Pancreas (tissue), 10 donors: ENCODE measurements at regions not wholly inside any gene's neighbourhood (a gene's known extent, or its start where the extent isn't known, plus 50 kb on each side); places are given as distances from the start of the nearest gene placed in this dataset.
"Not testable (repeated sequence)": the region's sequence is repeated elsewhere in the genome, so short reads cannot be mapped to it uniquely, and the experiment has no call there.

Experiments
- ATAC-seq, 4 donors: fragments of 200-7000 bp; cut with Tn5 transposase; one replicate each; pipeline versions ENCODE4 v1.8.0 to v1.9.1; 2020; ENCODE audit warnings: mild to moderate bottlenecking in 4 of 4, moderate library complexity in 4 of 4
- DNase-seq, 6 donors: peaks; one replicate each; pipeline ENCODE4 v3.0.0-alpha.2; 2020
- FAIRE-seq: peaks from 2 replicates; lab custom pipeline; 2012; peaks lifted over from hg19 to GRCh38; lab: Jason Lieb, UNC
- H3K27ac ChIP-seq, 4 donors: fragments of 200-600 bp; sonication (generic); 1 replicate in 3 of 4; 2 replicates in 1 of 4; pipeline versions ENCODE4 v1.5.0 to v1.8.0; 2020
- H3K27me3 ChIP-seq, 4 donors: fragments of 200-600 bp; one replicate each; pipeline ENCODE4 v1.8.0; 2021
- H3K36me3 ChIP-seq, 3 donors: fragments of 200-600 bp; sonication (generic) in 1 of 3; one replicate each; pipeline versions ENCODE4 v1.5.0 to v1.8.0; 2020 to 2021
- H3K4me1 ChIP-seq, 3 donors: fragments of 200-600 bp; one replicate each; pipeline ENCODE4 v1.8.0; 2021
- H3K4me3 ChIP-seq, 4 donors: fragments of 200-600 bp; sonication (generic) in 2 of 4; one replicate each; pipeline versions ENCODE4 v1.5.0 to v1.8.0; 2020 to 2021
- H3K9me3 ChIP-seq, 4 donors: fragments of 200-600 bp; one replicate each; pipeline ENCODE4 v1.8.0; 2021
- WGBS, 2 donors: extraction: QIAGEN DNeasy Blood & Tissue Kit; methylation state at CpG; one replicate each; pipeline ENCODE4 v1.1.7; 2013; 5-methylcytosine and 5-hydroxymethylcytosine counted together
- intact Hi-C, 3 donors: fragments of 100-400 bp; cut with DNase I; formaldehyde crosslinking; loops; one replicate each; pipeline versions ENCODE4 v1.11.1 to v1.14.2; 2022
- TF ChIP-seq, protein P1 (sequence below), 4 donors: fragments of 200-600 bp; sonication (generic) in 3 of 4; IDR thresholded peaks; one replicate each; pipeline versions ENCODE4 v1.5.0 to v1.8.0; 2021; ENCODE audit warnings: antibody characterized with exemption in 4 of 4
- donor health status: healthy with polysubstance abuse.
- donor health status: DM: no; HTN: no; CAD: no; lungs with moderate emphysema.
- donor health status: DM: no; HTN: no; CAD: no.
- donor health status: control.
- donor health status: control.
- donor health status: Bipolar disorder and iron deficiency.
- donor health status: DM: yes; HTN: yes; CAD: no.
- donor health status: DM: no; HTN: no; CAD: no.
- donor health status: DM: no; HTN: no; CAD: no.
- donor health status: DM: yes; HTN: yes; CAD: no.

DNA sequence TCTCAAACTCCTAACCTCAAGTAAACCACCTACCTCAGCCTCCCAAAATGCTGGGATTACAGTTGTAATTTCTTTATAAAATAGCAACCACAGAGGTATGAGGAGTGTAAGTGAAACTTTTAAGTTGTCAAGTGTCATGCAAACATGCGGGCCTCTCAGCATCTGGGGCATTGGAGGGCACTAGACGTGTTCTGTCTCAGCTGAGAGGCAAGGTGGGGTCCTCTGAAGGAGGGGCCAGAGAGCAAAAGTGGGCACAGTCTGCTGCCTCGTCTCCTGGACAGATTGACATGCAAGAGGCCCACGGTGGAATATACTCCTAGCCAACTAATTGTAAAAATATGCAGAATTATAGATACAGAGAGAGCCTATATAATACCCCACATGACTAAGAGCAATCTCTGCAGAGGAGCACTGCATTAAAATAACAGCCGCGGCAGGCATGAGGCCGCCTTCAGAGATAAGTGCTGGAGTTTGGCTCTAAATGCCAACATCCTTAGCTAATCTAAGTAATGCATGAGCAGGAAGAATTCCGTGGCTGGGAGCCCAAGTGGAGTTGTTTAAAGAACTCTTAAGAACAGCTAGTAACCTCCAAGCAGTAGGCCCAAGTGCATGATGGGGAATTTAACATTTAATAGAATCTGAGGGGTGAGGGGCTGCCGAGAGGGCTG is 87.8 kb upstream of the RNU6-1 start:
- Histone ChIP-seq H3K4me3 (no peak overlapping the region), H3K36me3 (no peaks in the 10 kb centered on the region), H3K4me1 (peaks cover 0 to 12% (median 6%) of the 10 kb centered on the region in 3 donors), H3K27ac (no peak overlapping the region), H3K27me3 (no peaks in the 10 kb centered on the region), H3K9me3 (no peaks in the 10 kb centered on the region)
- DNase-seq (peak in 2 of 6 donors; percentile 34 to 58), ATAC-seq (peak; percentile 54 to 82 (median 63)), FAIRE-seq (no peak)
- TF ChIP-seq, protein P1, sequence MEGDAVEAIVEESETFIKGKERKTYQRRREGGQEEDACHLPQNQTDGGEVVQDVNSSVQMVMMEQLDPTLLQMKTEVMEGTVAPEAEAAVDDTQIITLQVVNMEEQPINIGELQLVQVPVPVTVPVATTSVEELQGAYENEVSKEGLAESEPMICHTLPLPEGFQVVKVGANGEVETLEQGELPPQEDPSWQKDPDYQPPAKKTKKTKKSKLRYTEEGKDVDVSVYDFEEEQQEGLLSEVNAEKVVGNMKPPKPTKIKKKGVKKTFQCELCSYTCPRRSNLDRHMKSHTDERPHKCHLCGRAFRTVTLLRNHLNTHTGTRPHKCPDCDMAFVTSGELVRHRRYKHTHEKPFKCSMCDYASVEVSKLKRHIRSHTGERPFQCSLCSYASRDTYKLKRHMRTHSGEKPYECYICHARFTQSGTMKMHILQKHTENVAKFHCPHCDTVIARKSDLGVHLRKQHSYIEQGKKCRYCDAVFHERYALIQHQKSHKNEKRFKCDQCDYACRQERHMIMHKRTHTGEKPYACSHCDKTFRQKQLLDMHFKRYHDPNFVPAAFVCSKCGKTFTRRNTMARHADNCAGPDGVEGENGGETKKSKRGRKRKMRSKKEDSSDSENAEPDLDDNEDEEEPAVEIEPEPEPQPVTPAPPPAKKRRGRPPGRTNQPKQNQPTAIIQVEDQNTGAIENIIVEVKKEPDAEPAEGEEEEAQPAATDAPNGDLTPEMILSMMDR (IDR thresholded peaks at IDR 0.05): no peak
- intact Hi-C loops: no loop called here
- WGBS, 2 donors: 26 to 35% methylated on average over 9 of the region's 9 CpGs

DNA sequence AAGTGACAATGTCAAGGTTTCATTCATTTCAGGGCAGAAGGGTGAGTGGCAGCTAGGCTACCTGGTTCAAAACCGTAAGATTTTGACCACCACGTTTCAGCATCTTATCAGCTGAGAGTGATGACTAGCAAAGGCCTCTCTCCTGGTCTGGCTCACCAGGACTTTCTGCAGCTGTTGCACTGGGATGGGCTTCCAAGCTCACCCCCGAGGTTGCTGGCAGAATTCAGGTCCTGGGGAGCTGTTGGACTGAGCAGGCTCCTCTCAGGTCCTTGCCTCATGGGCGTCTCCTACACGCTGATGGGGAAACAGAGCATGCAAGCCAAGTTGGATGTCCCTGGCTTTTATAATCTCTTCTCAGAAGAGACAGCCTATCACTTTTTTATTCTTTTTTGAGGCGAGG is 88.8 kb upstream of the RNU6-1 start:
- intact Hi-C loops: no loop called here
- ATAC-seq (no peak), FAIRE-seq (no peak), DNase-seq (no peak)
- no peaks in the 10 kb centered on the region for H3K27me3 ChIP-seq
- no peak overlapping the region for H3K4me3 ChIP-seq
- WGBS, 2 donors: 68 to 88% methylated on average over 6 of the region's 6 CpGs
- H3K9me3 ChIP-seq: no peaks in the 10 kb centered on the region
- H3K36me3 ChIP-seq: no peaks in the 10 kb centered on the region
- peaks cover 0 to 12% (median 6%) of the 10 kb centered on the region in 3 donors for H3K4me1 ChIP-seq
- TF ChIP-seq, protein P1 (IDR thresholded peaks at IDR 0.05): no peak
- H3K27ac ChIP-seq: no peak overlapping the region

DNA sequence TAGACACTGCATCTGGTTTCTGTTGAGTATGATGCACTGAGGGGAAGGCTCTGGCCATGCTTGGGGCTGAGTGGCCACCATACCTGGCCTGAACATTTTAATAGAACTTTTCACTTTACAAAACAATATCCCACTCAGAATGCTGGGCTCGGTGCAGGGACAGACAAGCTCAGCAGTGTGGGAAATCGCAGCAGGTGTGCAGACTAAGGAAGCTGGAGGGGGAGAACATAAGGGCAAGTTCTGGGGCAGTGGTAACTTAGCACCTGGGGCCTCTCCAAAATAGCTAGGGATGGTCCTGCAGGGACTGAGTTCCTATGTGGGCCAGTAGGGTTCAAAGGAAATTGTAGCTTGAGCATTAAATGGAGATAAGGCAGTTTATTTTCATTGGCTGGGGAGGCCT is 90.9 kb upstream of the RNU6-1 start:
- 39 to 42% methylated on average over 2 of the region's 2 CpGs for WGBS, 2 donors
- H3K9me3 ChIP-seq: no peaks in the 10 kb centered on the region
- no peak overlapping the region for H3K27ac ChIP-seq
- TF ChIP-seq, protein P1 (IDR thresholded peaks at IDR 0.05): no peak
- H3K27me3 ChIP-seq: no peaks in the 10 kb centered on the region
- DNase-seq: peak in 1 of 6 donors; percentile 36
- H3K4me1 ChIP-seq: peaks cover 0 to 12% (median 6%) of the 10 kb centered on the region in 3 donors
- no peak for FAIRE-seq
- no peak overlapping the region for H3K4me3 ChIP-seq
- intact Hi-C loops: no loop called here
- no peaks in the 10 kb centered on the region for H3K36me3 ChIP-seq
- peak in 3 of 4 donors; percentile 28 to 77 (median 61) for ATAC-seq

DNA sequence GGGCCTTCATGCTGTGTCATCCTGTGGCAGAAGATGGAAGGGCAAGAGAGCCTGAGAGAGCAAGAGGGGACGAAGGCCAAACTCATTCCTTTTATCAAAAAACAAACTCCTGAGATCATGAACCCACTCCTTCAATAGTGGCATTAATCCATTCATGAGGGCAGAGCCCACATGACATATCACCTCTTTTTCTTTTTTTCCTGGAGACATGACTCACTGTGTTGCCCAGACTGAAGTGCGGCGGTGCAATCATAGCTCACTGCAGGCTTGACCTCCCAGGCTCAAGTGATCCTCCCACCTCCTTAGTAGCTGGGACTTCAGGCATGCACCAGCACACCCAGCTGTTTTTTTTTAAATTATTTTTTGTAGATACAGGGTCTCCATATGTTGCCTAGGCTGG is 92.0 kb upstream of the RNU6-1 start:
- Histone ChIP-seq H3K27me3 (no peaks in the 10 kb centered on the region), H3K27ac (no peak overlapping the region), H3K9me3 (no peaks in the 10 kb centered on the region), H3K36me3 (no peaks in the 10 kb centered on the region), H3K4me1 (peaks cover 0 to 12% (median 6%) of the 10 kb centered on the region in 3 donors), H3K4me3 (no peak overlapping the region)
- FAIRE-seq (no peak), ATAC-seq (peak in 1 of 4 donors; percentile 10), DNase-seq (no peak)
- TF ChIP-seq, protein P1 (IDR thresholded peaks at IDR 0.05): no peak
- 84 to 89% methylated on average over 3 of the region's 3 CpGs for WGBS, 2 donors
- intact Hi-C loops: no loop called here

DNA sequence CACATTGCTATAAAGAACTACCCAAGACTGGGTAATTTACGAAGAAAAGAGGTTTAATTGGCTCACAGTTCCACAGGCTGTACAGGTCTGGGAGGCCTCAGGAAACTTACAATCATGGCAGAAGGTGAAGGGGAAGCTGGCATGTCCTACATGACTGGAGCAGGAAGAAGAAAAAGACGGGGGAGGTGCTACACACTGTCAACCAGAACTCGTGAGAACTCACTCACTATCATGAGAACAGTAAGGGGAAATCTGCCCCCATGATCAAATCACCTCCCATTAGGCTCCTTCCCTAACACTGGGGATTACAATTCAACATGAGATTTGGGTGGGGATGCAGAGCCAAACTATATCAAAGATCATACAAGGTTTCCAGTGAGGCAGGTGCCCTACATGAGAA is 94.3 kb upstream of the RNU6-1 start:
- H3K9me3 ChIP-seq, H3K4me3 ChIP-seq, H3K27ac ChIP-seq, ATAC-seq, DNase-seq, intact Hi-C loops, H3K4me1 ChIP-seq, FAIRE-seq, H3K27me3 ChIP-seq, H3K36me3 ChIP-seq: not testable (repeated sequence)
- WGBS, 2 donors: 82 to 93% methylated on average over 3 of the region's 3 CpGs
